GM19328 (cell line): ENCODE measurements at regions not wholly inside any gene's neighbourhood (a gene's known extent, or its start where the extent isn't known, plus 50 kb on each side); places are given as distances from the start of the nearest gene placed in this dataset.

Experiments used
- ATAC-seq: cut with Tn5 transposase; IDR thresholded peaks from one replicate; pipeline ENCODE4 v1.9.1; 2021; ENCODE audit warnings: mild to moderate bottlenecking, moderate library complexity; ENCODE audit not compliant: unreplicated experiment

DNA sequence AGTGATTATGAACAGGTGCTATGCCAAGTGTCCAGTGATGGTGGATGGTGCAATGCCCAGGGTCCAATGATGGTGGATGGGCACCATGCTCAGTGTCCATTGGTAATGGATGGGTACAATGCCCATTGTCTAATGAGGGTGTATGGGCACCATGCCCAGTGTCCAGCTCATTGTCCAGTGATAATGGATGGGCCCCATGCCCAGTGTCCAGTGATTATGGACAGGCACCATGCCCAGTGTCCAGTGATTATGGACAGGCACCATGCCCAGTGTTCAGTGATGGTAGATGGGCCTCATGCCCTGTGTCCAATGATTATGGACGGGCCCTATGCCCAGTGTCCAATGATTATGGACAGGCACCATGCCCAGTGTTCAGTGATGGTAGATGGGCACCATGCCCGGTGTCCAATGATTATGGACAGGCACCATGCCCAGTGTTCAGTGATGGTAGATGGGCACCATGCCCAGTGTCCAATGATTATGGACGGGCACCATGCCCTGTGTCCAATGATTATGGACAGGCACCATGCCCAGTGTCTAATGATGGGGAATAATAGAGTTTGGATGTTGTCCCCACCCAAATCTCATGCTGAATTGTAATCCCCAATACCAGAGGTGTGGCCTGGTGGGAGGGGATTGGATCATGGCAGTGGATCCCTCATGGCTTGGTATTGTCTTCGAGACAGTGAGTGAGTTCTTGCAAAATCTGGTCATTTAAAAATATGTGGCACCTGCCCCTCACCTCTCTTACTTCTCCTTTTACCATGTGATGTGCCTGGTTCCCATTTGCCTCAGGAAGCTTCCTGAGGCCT, 87.8 kb downstream of the ANKRD10 start:
- no peak for ATAC-seq
